LNCAP (cell line): ENCODE measurements at regions not wholly inside any gene's neighbourhood (a gene's known extent, or its start where the extent isn't known, plus 50 kb on each side); places are given as distances from the start of the nearest gene placed in this dataset.

Experiments
- TF ChIP-seq, protein P1 (sequence below): fragments of 450-650 bp; IDR thresholded peaks from 2 replicates; pipeline ENCODE4 v1.5.1; 2017; ENCODE audit warnings: mild to moderate bottlenecking

GRCh38 chr15:45970542-45970941 lies 335.7 kb downstream of the SQOR start:
- TF ChIP-seq, protein P1, sequence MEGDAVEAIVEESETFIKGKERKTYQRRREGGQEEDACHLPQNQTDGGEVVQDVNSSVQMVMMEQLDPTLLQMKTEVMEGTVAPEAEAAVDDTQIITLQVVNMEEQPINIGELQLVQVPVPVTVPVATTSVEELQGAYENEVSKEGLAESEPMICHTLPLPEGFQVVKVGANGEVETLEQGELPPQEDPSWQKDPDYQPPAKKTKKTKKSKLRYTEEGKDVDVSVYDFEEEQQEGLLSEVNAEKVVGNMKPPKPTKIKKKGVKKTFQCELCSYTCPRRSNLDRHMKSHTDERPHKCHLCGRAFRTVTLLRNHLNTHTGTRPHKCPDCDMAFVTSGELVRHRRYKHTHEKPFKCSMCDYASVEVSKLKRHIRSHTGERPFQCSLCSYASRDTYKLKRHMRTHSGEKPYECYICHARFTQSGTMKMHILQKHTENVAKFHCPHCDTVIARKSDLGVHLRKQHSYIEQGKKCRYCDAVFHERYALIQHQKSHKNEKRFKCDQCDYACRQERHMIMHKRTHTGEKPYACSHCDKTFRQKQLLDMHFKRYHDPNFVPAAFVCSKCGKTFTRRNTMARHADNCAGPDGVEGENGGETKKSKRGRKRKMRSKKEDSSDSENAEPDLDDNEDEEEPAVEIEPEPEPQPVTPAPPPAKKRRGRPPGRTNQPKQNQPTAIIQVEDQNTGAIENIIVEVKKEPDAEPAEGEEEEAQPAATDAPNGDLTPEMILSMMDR, result no peak

DNA sequence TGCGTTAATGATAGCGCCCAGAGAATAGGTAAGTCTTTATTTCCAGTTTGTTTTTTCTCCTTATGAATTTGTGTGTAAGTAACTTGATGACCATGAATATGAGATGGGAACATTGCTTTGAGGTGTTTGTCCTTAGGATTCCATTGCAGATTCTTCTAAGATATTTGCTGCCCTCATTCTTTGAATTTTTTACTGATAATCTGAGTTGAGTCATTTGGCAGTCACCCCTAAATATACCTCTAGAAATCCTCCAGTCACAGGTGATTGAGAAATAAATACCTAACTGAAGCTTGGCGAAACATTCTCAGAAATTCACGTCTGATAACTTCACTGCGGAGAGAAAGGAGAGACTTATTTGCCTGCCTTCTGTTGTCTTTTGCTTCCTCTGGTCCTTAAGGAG lies 345.5 kb downstream of the SQOR start:
- TF ChIP-seq, protein P1, result no peak

- TF ChIP-seq, protein P1, result no peak
These were observed 346.8 kb downstream of the SQOR start for GRCh38 chr15:45981625-45982024.

- TF ChIP-seq, protein P1, result no peak
These were observed 357.0 kb downstream of the SQOR start for GRCh38 chr15:45991863-45992262.

- TF ChIP-seq, protein P1, result no peak
These were observed 358.2 kb downstream of the SQOR start for GRCh38 chr15:45993072-45993471.

DNA sequence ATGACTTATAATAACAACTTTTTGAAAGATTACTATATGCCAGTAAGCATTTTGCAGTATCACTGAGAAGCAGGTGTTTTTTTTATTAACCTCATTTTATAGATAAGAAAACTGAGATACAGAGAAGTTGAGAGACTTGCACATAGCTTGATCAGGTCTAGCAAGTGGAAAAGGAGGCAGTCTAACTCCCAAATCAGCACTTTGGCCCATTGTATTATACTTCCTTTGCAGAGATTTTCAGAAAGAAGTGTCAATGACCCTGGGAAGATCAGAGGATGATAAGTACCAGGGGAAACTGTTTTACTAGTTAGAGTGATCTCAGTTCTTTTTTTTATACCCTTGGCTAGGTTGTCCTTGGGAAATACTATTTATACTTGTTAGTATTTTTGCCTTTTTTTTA lies 358.7 kb downstream of the SQOR start:
- TF ChIP-seq, protein P1, result no peak

DNA sequence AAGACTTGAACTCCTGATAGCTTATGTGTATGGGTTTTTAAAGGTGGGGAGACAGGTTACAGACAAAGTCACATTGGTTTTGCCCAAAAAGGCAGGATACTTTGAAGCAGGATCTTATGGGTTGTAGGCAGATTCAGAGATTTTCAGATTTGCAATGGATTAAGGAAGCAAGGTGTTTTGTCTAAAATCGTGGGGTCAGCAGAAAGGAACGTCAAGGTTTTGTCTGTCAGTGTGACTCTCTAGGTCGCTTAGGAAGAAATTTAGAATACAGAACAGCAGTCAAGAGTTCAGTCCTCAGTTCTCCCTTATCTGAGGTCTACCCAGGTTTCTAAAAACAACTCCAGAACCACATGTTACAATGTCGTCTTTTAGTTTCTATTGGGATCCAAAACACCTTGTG lies 361.0 kb downstream of the SQOR start:
- TF ChIP-seq, protein P1, result no peak

GRCh38 chr15:46014532-46014931 lies 379.7 kb downstream of the SQOR start:
- TF ChIP-seq, protein P1, result no peak
